ENCODE measurements at regions not wholly inside any gene's neighbourhood (a gene's known extent, or its start where the extent isn't known, plus 50 kb on each side); places are given as distances from the start of the nearest gene placed in this dataset.

GRCh38 chr5:76030343-76030742, 52.8 kb upstream of the SV2C start:
- no peak for DNase-seq (ENCODE audit: low spot score)
- intact Hi-C loops (cut with DNase I): no loop called here

DNA sequence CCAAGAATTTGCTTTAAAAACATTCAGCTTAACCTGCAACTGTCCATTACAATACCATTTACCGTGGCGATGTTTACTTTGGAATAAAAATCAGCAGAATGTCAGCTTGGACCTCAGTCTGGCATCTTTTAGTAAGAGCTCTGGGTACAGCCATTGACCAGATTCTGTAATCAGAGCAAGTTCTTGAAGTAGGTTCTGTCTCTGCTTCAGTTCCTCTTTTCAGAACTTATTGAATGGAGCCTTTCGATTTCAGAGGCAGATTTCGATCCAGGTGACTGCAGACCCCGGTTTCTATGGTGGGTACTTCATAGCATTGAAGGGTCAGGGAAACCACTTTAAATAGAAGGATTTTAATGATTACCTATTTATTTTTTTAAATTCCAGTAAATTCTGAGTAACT, 53.4 kb upstream of the SV2C start:
- DNase-seq (ENCODE audit: low spot score): no peak
- intact Hi-C loops (cut with DNase I): no loop called here

DNA sequence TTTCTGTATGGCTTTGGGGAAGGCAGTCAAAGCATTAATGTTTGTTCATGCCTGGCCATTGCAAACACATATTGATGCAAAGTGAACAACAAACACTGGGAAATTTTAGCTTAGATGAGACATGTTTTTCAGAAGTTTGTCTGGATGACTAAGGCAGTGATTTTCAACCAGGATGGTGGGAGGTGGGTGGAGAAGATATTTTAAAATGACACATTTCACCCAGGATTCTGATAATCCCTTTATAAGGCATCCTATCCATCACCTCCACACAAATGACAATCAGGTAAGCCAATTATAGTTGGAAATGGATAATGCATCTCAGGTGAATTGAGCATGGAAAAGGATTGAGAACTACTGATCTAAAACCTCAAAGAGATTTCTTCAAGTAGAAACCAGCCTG, 57.4 kb upstream of the SV2C start:
- DNase-seq (ENCODE audit: low spot score): no peak

GRCh38 chr5:76025069-76025468, 58.1 kb upstream of the SV2C start:
- DNase-seq (ENCODE audit: low spot score): no peak
- intact Hi-C loops (cut with DNase I): no loop called here

More for the DNA sequence above, 57.4 kb upstream of the SV2C start:
- intact Hi-C loops (cut with DNase I): no loop called here

GRCh38 chr5:76022611-76023010, 60.6 kb upstream of the SV2C start:
- DNase-seq (ENCODE audit: low spot score): no peak
- intact Hi-C loops (cut with DNase I): loop anchor here in 1 of 2 donors (2.0 kb wide), 1 partner anchor 46 kb away; no protein-coding TSS in a partner anchor

DNA sequence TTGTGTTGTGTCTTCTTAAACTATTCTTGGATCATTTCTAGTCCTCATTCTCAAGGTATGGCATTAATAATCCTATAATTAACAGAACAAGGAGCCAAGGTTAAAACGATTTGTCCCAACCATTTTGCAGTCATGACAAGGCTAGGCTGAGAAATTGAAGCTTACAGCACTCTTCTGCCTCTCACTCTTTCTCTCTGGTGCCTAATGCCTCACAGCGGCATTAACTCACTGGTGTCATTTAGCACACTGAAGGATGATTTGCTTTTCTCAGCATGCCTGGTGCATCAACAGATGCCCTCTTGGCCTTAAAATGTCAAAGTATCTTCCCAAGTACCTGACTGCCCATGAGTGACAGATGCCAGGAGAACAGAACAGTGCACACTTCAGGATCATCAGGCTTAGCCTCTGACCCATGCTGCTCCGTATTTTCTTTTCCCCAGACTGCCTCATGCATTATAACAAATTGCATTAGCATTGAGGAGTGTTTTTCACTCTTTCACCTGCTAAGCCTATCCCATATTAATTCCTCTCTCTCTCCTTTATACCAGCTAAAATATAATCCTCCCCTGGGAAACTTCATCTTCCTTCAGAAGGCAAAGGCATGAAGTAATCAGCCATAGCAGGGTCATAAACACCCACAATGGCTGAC, 61.1 kb upstream of the SV2C start:
- DNase-seq (ENCODE audit: low spot score): no peak
- intact Hi-C loops (cut with DNase I): loop anchor here in 1 of 2 donors (2.0 kb wide), 1 partner anchor 47 kb away; no protein-coding TSS in a partner anchor

GRCh38 chr5:76016258-76016657, 66.9 kb upstream of the SV2C start:
- intact Hi-C loops (cut with DNase I): no loop called here
- DNase-seq (ENCODE audit: low spot score): no peak

- intact Hi-C loops (cut with DNase I): no loop called here
- DNase-seq (ENCODE audit: low spot score): no peak
These were observed 69.2 kb upstream of the SV2C start for GRCh38 chr5:76014005-76014404.

DNA sequence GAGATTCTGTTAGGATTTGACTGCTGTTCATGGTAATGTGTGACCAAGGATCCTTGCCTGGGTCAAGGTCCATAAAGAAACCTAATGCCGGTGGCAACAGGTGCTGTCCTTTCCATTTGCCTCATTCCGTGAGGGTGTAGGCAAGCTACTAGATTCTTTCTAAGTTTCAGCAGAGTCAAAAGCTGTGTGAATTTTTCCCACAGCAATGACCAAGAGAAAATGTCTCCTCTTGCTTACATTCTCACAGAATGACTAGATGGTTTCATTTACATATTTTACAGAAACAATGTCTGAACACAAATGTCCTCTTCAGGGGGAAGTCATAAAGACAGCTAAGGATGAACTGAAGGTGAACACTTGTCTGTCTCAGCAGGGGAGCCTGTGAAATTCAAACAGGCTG, 75.3 kb upstream of the SV2C start:
- no peak for DNase-seq (ENCODE audit: low spot score)
- intact Hi-C loops (cut with DNase I): no loop called here

GRCh38 chr5:76000582-76000981, 82.6 kb upstream of the SV2C start:
- no peak for DNase-seq (ENCODE audit: low spot score)
- intact Hi-C loops (cut with DNase I): no loop called here

DNA sequence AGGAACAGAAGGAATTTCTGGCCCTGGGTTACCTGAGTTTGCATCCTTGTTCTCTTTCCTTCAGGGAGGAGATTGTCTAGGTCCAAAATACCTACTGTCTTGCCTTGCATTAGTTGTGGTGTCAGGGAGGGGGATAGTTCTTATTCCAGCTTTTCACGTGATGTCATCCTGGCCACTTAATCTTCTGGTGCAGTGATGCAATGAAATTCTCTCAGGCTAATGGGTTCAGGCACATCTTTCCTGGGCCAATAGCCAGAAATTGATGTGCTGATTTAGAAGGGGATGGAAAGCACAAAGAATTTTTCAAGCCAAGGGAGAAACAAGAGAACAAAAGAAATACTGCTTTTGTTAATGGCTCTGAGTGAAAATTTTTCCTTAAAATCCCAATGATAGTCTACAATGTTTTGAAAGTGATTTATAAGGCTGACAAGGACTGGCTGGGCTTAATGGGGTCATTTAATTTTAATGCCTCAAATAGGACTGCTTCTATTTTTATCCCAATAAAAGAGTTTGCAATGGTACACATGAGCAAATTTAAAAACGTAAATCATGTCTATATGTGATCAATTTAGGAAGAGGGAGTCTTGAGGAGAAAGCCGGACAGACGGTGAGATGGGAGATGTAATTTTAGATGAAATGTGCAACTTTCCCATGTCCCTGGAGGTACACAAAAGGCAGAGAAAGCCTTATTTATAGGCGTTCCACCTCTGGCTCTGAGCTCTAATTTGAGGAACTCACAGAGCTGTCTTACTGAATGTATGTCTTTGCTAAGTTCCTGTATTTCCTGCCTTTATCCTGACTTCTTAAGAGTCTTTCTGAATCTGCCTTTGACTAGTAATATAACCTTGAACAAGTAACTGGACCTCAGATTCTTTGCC, 89.3 kb upstream of the SV2C start:
- DNase-seq (ENCODE audit: low spot score): no peak
- intact Hi-C loops (cut with DNase I): no loop called here

DNA sequence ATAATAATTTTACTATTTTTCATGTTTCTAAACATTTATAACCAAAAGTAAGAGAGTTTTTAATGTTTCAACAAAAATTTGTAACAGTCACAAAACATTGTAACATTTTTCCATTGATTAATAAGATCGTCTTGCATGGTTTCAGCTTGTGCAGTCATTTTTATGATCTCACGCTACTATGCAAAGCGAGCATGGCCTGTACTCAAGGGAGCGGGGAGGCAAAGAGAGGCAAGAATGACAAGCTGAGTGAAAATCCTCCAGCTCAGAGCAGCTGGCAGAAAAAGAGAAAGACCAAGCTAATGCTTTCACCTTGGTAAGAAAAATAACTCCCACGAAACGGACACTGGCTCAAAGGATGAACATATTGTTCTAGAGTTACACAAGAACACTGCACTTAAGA, 90.0 kb upstream of the SV2C start:
- DNase-seq (ENCODE audit: low spot score): no peak
- intact Hi-C loops (cut with DNase I): no loop called here

DNA sequence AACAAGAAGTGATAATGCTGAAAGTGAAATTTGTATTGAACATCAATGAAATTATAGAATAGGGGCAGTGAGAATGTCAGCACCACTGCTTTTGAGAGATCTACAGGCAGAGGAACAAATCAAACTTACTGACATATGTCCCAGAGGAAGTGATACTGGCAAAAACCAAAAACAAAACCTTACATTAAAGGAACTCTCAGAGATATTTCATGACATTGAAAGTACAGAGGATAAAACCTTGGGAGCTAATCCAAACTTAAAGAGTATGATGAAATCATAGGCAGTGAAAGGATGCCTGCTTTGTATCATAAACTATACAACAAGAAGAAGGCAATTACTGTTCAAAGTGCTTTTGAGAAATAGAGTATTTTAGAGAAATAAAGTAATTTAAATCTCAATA, 90.4 kb upstream of the SV2C start:
- intact Hi-C loops (cut with DNase I): no loop called here
- DNase-seq (ENCODE audit: low spot score): no peak

- intact Hi-C loops (cut with DNase I): no loop called here
These were observed 98.1 kb upstream of the SV2C start for GRCh38 chr5:75985077-75985476.

GRCh38 chr5:75975496-75975895, 107.7 kb upstream of the SV2C start:
- intact Hi-C loops (cut with DNase I): no loop called here
- DNase-seq (ENCODE audit: low spot score): no peak

More at GRCh38 chr5:75985077-75985476, 98.1 kb upstream of the SV2C start:
- no peak for DNase-seq (ENCODE audit: low spot score)

DNA sequence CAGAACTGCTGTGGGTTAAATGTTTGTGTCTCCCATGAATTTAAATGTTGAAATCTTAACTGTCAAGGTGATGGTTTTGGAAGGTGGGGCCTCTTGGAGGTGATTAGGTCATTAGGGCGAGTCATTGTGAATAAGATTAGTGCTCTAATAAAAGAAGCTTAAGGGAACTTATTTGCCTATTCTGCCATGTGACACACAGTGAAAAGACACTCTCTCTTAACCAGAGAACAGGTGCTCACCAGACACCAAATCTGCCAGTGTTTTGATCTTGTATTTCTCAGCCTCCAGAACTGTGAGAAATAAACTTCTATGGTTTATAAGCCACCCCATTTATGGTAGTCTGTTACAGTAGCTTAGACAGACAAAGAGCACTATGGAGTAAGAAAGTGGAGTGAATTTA, 117.9 kb upstream of the SV2C start:
- intact Hi-C loops (cut with DNase I): no loop called here
- no peak for DNase-seq (ENCODE audit: low spot score)

- no peak for DNase-seq (ENCODE audit: low spot score)
- intact Hi-C loops (cut with DNase I): no loop called here
These were observed 119.2 kb upstream of the SV2C start for GRCh38 chr5:75964008-75964407.

GRCh38 chr5:75963554-75963953, 119.6 kb upstream of the SV2C start:
- intact Hi-C loops (cut with DNase I): no loop called here
- no peak for DNase-seq (ENCODE audit: low spot score)

GRCh38 chr5:75961818-75962217, 121.4 kb upstream of the SV2C start:
- no peak for DNase-seq (ENCODE audit: low spot score)
- intact Hi-C loops (cut with DNase I): no loop called here

DNA sequence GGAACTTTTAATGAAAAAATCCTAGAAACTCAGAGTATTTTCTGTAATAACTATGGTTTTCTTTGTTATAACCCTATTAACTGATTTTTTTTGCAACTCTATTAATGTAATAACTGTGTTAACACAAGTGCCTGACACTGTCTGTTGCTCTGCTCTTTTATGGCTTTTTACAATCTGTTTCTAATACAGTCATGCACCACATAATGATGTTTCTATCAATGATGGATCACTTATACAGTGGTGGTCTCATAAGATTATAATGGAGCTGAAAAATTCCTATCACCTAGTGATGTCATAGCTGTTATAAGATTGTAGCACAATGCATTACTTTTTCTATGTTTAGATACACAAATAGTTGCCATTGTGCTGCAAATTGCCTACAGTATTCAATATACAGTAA, 123.1 kb upstream of the SV2C start:
- intact Hi-C loops (cut with DNase I): no loop called here
- no peak for DNase-seq (ENCODE audit: low spot score)

- DNase-seq (ENCODE audit: low spot score): no peak
- intact Hi-C loops (cut with DNase I): no loop called here
These were observed 130.2 kb upstream of the SV2C start for GRCh38 chr5:75952963-75953362.
